Body of pancreas (tissue), 4 donors: ENCODE measurements at regions not wholly inside any gene's neighbourhood (a gene's known extent, or its start where the extent isn't known, plus 50 kb on each side); places are given as distances from the start of the nearest gene placed in this dataset.

Experiments
- CTCF ChIP-seq, 7 experiments: fragments of 450-650 bp in 4 of 7; fragments of 200-600 bp in 3 of 7; sonication (generic) in 3 of 7; IDR thresholded peaks; one replicate each; pipeline ENCODE4 v1.5.1; 2016 to 2019; ENCODE audit warnings: antibody characterized with exemption in 7 of 7
- POLR2A ChIP-seq, 3 donors: fragments of 450-650 bp; IDR thresholded peaks; one replicate each; pipeline ENCODE4 v1.6.1; 2016; ENCODE audit warnings: antibody characterized with exemption in 3 of 3, mild to moderate bottlenecking in 2 of 3

GRCh38 chr5:44871401-44871800 lies 62.7 kb downstream of the MRPS30 start:
- TF ChIP-seq CTCF (IDR thresholded peaks at IDR 0.05) (no peak), POLR2A (IDR thresholded peaks at IDR 0.05) (no peak)
